CD14-positive monocyte (primary cell): ENCODE measurements at regions not wholly inside any gene's neighbourhood (a gene's known extent, or its start where the extent isn't known, plus 50 kb on each side); places are given as distances from the start of the nearest gene placed in this dataset.

ENCODE experiments used
- DNase-seq, 3 donors: peaks; one replicate each; pipeline ENCODE4 v3.0.0-alpha.2; 2011 to 2022
- H2AFZ ChIP-seq: 2 replicates; pipeline ENCODE4 v1.6.0; 2012; ENCODE audit warnings: mild to moderate bottlenecking, low read depth, low read length, inconsistent platforms; ENCODE audit not compliant: insufficient read depth, poor library complexity, severe bottlenecking
- H3K27ac ChIP-seq, 2 donors: 1 replicate in 1 of 2; 2 replicates in 1 of 2; pipeline ENCODE4 v1.5.1; 2012 to 2013; ENCODE audit warnings: low read length in 2 of 2, control low read depth in 1 of 2, inconsistent platforms in 1 of 2, low read depth in 1 of 2, mild to moderate bottlenecking in 1 of 2
- H3K27me3 ChIP-seq, 2 donors: one replicate each; pipeline versions ENCODE4 v1.6.0 to v1.6.1; 2011 to 2013; ENCODE audit warnings: low read length in 2 of 2; ENCODE audit not compliant: control insufficient read depth in 2 of 2, insufficient read depth in 2 of 2
- H3K36me3 ChIP-seq, 2 donors: replicated peaks in 1 of 2; 1 replicate in 1 of 2; 2 replicates in 1 of 2; pipeline versions ENCODE4 v1.5.1 to v1.6.1; 2012 to 2013; ENCODE audit warnings: low read length in 2 of 2, control low read depth in 1 of 2, inconsistent platforms in 1 of 2, mild to moderate bottlenecking in 1 of 2; ENCODE audit not compliant: insufficient read depth in 2 of 2, control insufficient read depth in 1 of 2
- H3K4me1 ChIP-seq, 2 donors: 1 replicate in 1 of 2; 2 replicates in 1 of 2; pipeline versions ENCODE4 v1.5.1 to v1.6.1; 2012 to 2013; ENCODE audit warnings: low read length in 2 of 2, control low read depth in 1 of 2, inconsistent platforms in 1 of 2, mild to moderate bottlenecking in 1 of 2, moderate library complexity in 1 of 2; ENCODE audit not compliant: insufficient read depth in 2 of 2, control insufficient read depth in 1 of 2
- H3K4me2 ChIP-seq: replicated peaks from 2 replicates; pipeline ENCODE3; 2012; ENCODE audit warnings: low read length, moderate library complexity, mild to moderate bottlenecking; ENCODE audit not compliant: poor library complexity, severe bottlenecking; ENCODE audit errors: extremely low read depth
- H3K4me3 ChIP-seq, 3 experiments: fragments of 200-600 bp in 1 of 3; sonication (generic) in 1 of 3; replicated peaks in 1 of 3; 1 replicate in 2 of 3; 2 replicates in 1 of 3; pipeline ENCODE4 v1.5.1; 2011 to 2013; ENCODE audit warnings: low read length in 3 of 3, mild to moderate bottlenecking in 3 of 3, control low read depth in 2 of 3, low read depth in 2 of 3, inconsistent platforms in 1 of 3, moderate library complexity in 1 of 3
- H3K79me2 ChIP-seq: 2 replicates; pipeline ENCODE4 v1.6.0; 2012; ENCODE audit warnings: mild to moderate bottlenecking, control low read depth, inconsistent platforms, low read length, moderate library complexity; ENCODE audit not compliant: insufficient read depth
- H3K9ac ChIP-seq: 2 replicates; pipeline ENCODE4 v1.6.0; 2017; ENCODE audit warnings: low read length, mild to moderate bottlenecking; ENCODE audit not compliant: insufficient read depth, poor library complexity, severe bottlenecking
- H3K9me3 ChIP-seq, 2 donors: replicated peaks in 1 of 2; 1 replicate in 1 of 2; 2 replicates in 1 of 2; pipeline versions ENCODE4 v1.5.1 to v1.6.1; 2012 to 2013; ENCODE audit warnings: low read length in 2 of 2, control low read depth in 1 of 2; ENCODE audit not compliant: control insufficient read depth in 1 of 2, insufficient read depth in 1 of 2
- H4K20me1 ChIP-seq: 2 replicates; pipeline ENCODE4 v1.6.0; 2012; ENCODE audit warnings: mild to moderate bottlenecking, low read length, control low read depth, moderate library complexity; ENCODE audit not compliant: insufficient read depth
- H3K27ac Mint-ChIP-seq, 7 donors: one replicate each; pipeline ENCODE4 v1.8.0; 2020; ENCODE audit warnings: mild to moderate bottlenecking in 7 of 7, mixed read lengths in 7 of 7, moderate library complexity in 6 of 7, inconsistent platforms in 2 of 7
- H3K27me3 Mint-ChIP-seq, 3 donors: one replicate each; pipeline ENCODE4 v1.8.0; 2021 to 2022; ENCODE audit warnings: low read depth in 3 of 3, mild to moderate bottlenecking in 3 of 3, mixed read lengths in 3 of 3, moderate library complexity in 3 of 3, inconsistent platforms in 1 of 3
- H3K36me3 Mint-ChIP-seq, 2 donors: one replicate each; pipeline ENCODE4 v1.8.0; 2020; ENCODE audit warnings: mixed read lengths in 2 of 2, inconsistent platforms in 1 of 2, mild to moderate bottlenecking in 1 of 2
- H3K4me1 Mint-ChIP-seq: one replicate; pipeline ENCODE4 v1.8.0; 2020; ENCODE audit warnings: mild to moderate bottlenecking, mixed read lengths
- H3K4me3 Mint-ChIP-seq, 2 donors: one replicate each; pipeline ENCODE4 v1.8.0; 2020; ENCODE audit warnings: mild to moderate bottlenecking in 2 of 2, mixed read lengths in 2 of 2, moderate library complexity in 1 of 2
- H3K9me3 Mint-ChIP-seq, 7 donors: one replicate each; pipeline ENCODE4 v1.8.0; 2020 to 2022; ENCODE audit warnings: mixed read lengths in 7 of 7, mild to moderate bottlenecking in 6 of 7, moderate library complexity in 6 of 7, inconsistent platforms in 2 of 7
- WGBS: methylation state at CpG from one replicate; pipeline ENCODE4 v1.1.5; 2013; ENCODE audit warnings: missing lambda C conversion rate; ENCODE audit not compliant: insufficient coverage; 5-methylcytosine and 5-hydroxymethylcytosine counted together
- intact Hi-C, 2 donors: fragments of 100-400 bp; cut with micrococcal nuclease; formaldehyde crosslinking; loops; one replicate each; pipeline versions ENCODE4 v1.15.0 to v1.15.1; 2023
- TF ChIP-seq, protein P1 (sequence below): fragments of 200-600 bp; IDR thresholded peaks from one replicate; pipeline ENCODE4 v1.8.0; 2022; ENCODE audit warnings: antibody characterized with exemption, mild to moderate bottlenecking

DNA sequence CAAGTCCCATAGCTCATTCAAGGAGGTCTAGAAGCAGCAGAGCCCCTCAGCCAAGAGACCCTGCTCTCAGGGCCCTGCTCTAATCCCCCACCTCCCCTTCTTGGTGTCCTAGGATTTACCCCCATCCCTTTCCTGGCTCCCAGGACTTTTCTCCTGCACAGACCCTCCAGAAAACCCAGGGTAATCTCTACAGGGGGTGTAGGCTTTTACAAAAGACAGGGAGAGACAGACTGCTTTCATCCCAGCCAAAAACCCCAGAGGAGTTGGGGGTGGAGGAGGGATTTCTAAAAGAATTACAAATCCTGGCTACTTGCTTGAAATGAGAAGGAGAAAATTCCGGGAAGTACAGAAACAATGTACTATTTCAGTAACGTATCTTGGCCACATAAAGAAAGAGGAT, 133.3 kb downstream of the TNFSF13B start:
- Histone ChIP-seq H3K9me3 (no peaks in the 10 kb centered on the region), H2AFZ (no peak overlapping the region), H3K4me1 (no peaks in the 10 kb centered on the region), H3K36me3 (no peaks in the 10 kb centered on the region), H3K4me2 (no peak overlapping the region), H3K4me3 (no peak overlapping the region), H3K27me3 (no peaks in the 10 kb centered on the region), H3K79me2 (no peaks in the 10 kb centered on the region), H3K27ac (no peak overlapping the region), H3K9ac (no peak overlapping the region), H4K20me1 (no peaks in the 10 kb centered on the region)
- Mint-ChIP-seq H3K27ac (no peak overlapping the region), H3K36me3 (no peaks in the 10 kb centered on the region), H3K4me3 (no peak overlapping the region), H3K27me3 (peaks cover 0 to 2% (median 2%) of the 10 kb centered on the region in 3 donors), H3K4me1 (peaks cover 7% of the 10 kb centered on the region), H3K9me3 (peaks cover 0 to 4% (median 1%) of the 10 kb centered on the region in 7 donors)
- 100% methylated on average over 1 of the region's 2 CpGs for WGBS
- TF ChIP-seq, protein P1, sequence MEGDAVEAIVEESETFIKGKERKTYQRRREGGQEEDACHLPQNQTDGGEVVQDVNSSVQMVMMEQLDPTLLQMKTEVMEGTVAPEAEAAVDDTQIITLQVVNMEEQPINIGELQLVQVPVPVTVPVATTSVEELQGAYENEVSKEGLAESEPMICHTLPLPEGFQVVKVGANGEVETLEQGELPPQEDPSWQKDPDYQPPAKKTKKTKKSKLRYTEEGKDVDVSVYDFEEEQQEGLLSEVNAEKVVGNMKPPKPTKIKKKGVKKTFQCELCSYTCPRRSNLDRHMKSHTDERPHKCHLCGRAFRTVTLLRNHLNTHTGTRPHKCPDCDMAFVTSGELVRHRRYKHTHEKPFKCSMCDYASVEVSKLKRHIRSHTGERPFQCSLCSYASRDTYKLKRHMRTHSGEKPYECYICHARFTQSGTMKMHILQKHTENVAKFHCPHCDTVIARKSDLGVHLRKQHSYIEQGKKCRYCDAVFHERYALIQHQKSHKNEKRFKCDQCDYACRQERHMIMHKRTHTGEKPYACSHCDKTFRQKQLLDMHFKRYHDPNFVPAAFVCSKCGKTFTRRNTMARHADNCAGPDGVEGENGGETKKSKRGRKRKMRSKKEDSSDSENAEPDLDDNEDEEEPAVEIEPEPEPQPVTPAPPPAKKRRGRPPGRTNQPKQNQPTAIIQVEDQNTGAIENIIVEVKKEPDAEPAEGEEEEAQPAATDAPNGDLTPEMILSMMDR: no peak
- intact Hi-C loops: no loop called here
- DNase-seq: no peak

DNA sequence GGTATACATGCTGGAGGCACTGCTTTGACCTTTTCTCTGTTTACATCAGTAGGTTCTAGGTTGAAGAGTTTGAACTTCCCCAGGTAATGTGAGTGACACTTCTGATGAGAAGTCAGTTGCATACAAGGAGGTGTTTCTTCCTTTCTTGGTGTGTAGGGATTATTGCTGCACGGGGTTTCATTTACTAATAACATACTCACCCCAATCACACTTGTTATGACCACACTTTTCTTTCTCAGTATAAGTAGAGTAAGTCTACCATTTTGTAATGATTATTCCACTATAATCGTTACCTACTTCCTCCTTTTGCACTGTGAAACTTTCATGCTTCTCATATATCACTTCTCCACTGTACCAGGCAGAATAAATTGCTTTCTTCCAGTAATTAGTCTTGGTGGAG, 138.0 kb downstream of the TNFSF13B start:
- intact Hi-C loops: no loop called here
- Histone ChIP-seq H3K9me3 (no peaks in the 10 kb centered on the region), H3K4me2 (no peak overlapping the region), H2AFZ (no peak overlapping the region), H3K27ac (no peak overlapping the region), H3K9ac (no peak overlapping the region), H3K79me2 (no peaks in the 10 kb centered on the region), H4K20me1 (no peaks in the 10 kb centered on the region), H3K4me1 (no peaks in the 10 kb centered on the region), H3K36me3 (no peaks in the 10 kb centered on the region), H3K27me3 (no peaks in the 10 kb centered on the region), H3K4me3 (no peak overlapping the region)
- WGBS: no CpG with 5 or more reads among the region's 2 CpGs
- Mint-ChIP-seq H3K9me3 (peaks cover 0 to 4% (median 1%) of the 10 kb centered on the region in 7 donors), H3K4me3 (no peak overlapping the region), H3K4me1 (peaks cover 12% of the 10 kb centered on the region), H3K27ac (no peak overlapping the region), H3K27me3 (no peaks in the 10 kb centered on the region), H3K36me3 (no peaks in the 10 kb centered on the region)
- no peak for DNase-seq
- TF ChIP-seq, protein P1: no peak
